Liver (tissue), 3 donors: ENCODE measurements at regions not wholly inside any gene's neighbourhood (a gene's known extent, or its start where the extent isn't known, plus 50 kb on each side); places are given as distances from the start of the nearest gene placed in this dataset.

Source experiments
- EGR1 ChIP-seq, 2 donors: IDR thresholded peaks; 2 replicates each; pipeline ENCODE4 v1.6.1; 2016 to 2018; ENCODE audit warnings: antibody characterized with exemption in 2 of 2, low read depth in 2 of 2
- FOXA1 ChIP-seq: IDR thresholded peaks from 2 replicates; pipeline ENCODE4 v1.6.1; 2016; ENCODE audit warnings: antibody characterized with exemption
- GABPA ChIP-seq, 2 donors: IDR thresholded peaks in 1 of 2; conservative IDR thresholded peaks in 1 of 2; 2 replicates each; pipeline ENCODE4 v1.6.1; 2016; ENCODE audit warnings: antibody characterized with exemption in 2 of 2, mild to moderate bottlenecking in 1 of 2, moderate library complexity in 1 of 2
- HNF4A ChIP-seq, 2 donors: conservative IDR thresholded peaks; 2 replicates each; pipeline ENCODE4 v1.6.1; 2016; ENCODE audit warnings: antibody characterized with exemption in 2 of 2, mild to moderate bottlenecking in 2 of 2
- MAX ChIP-seq: IDR thresholded peaks from 2 replicates; pipeline ENCODE4 v1.6.1; 2016; ENCODE audit warnings: antibody characterized with exemption
- RAD21 ChIP-seq, 2 donors: IDR thresholded peaks; 2 replicates each; pipeline ENCODE4 v1.6.1; 2016; ENCODE audit warnings: antibody characterized with exemption in 2 of 2, mild to moderate bottlenecking in 2 of 2
- REST ChIP-seq: IDR thresholded peaks from 2 replicates; pipeline ENCODE4 v1.6.1; 2016; ENCODE audit warnings: antibody characterized with exemption, mild to moderate bottlenecking
- RXRA ChIP-seq, 2 donors: IDR thresholded peaks; 2 replicates each; pipeline ENCODE4 v1.6.1; 2017 to 2018; ENCODE audit warnings: antibody characterized with exemption in 2 of 2, mild to moderate bottlenecking in 1 of 2
- SP1 ChIP-seq: IDR thresholded peaks from 2 replicates; pipeline ENCODE4 v1.6.1; 2018; ENCODE audit warnings: antibody characterized with exemption, mild to moderate bottlenecking
- TAF1 ChIP-seq: conservative IDR thresholded peaks from 2 replicates; pipeline ENCODE4 v1.6.1; 2016; ENCODE audit warnings: antibody characterized with exemption, mild to moderate bottlenecking
- YY1 ChIP-seq: IDR thresholded peaks from 2 replicates; pipeline ENCODE4 v1.6.1; 2016; ENCODE audit warnings: antibody characterized with exemption, mild to moderate bottlenecking
- TF ChIP-seq, protein P1 (sequence below): fragments of 150-350 bp; IDR thresholded peaks from 2 replicates; pipeline ENCODE4 v1.5.1; 2017; ENCODE audit warnings: improper control_type of control experiment, low read depth, low read length; ENCODE audit not compliant: missing input control
- donor health status: healthy.
- donor health status: healthy.

- TF ChIP-seq, protein P1, sequence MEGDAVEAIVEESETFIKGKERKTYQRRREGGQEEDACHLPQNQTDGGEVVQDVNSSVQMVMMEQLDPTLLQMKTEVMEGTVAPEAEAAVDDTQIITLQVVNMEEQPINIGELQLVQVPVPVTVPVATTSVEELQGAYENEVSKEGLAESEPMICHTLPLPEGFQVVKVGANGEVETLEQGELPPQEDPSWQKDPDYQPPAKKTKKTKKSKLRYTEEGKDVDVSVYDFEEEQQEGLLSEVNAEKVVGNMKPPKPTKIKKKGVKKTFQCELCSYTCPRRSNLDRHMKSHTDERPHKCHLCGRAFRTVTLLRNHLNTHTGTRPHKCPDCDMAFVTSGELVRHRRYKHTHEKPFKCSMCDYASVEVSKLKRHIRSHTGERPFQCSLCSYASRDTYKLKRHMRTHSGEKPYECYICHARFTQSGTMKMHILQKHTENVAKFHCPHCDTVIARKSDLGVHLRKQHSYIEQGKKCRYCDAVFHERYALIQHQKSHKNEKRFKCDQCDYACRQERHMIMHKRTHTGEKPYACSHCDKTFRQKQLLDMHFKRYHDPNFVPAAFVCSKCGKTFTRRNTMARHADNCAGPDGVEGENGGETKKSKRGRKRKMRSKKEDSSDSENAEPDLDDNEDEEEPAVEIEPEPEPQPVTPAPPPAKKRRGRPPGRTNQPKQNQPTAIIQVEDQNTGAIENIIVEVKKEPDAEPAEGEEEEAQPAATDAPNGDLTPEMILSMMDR = peak; percentile 3
- TF ChIP-seq YY1 (no peak), TAF1 (no peak), SP1 (no peak), FOXA1 (no peak), EGR1 (IDR thresholded peaks at IDR 0.05; ENCODE audit: low read depth in 2 of 2) (no peak), REST (no peak), RAD21 (IDR thresholded peaks at IDR 0.05) (no peak), MAX (no peak), GABPA (IDR thresholded peaks at IDR 0.05 in 1 of 2, conservative IDR thresholded peaks at IDR 0.05 in 1 of 2) (no peak), RXRA (IDR thresholded peaks at IDR 0.05) (no peak), HNF4A (conservative IDR thresholded peaks at IDR 0.05) (no peak)
These were observed 79.1 kb upstream of the LMO3 start for GRCh38 chr12:16685107-16685506.
